Left ventricle myocardium inferior (tissue), 1 donor: ENCODE measurements at regions not wholly inside any gene's neighbourhood (a gene's known extent, or its start where the extent isn't known, plus 50 kb on each side); places are given as distances from the start of the nearest gene placed in this dataset.

Source experiments
- DNase-seq: peaks from one replicate; pipeline ENCODE4 v3.0.0-alpha.2; 2020
- H3K27ac ChIP-seq: fragments of 200-600 bp; replicated peaks from 2 replicates; pipeline ENCODE4 v1.8.0; 2021
- H3K27me3 ChIP-seq: fragments of 200-600 bp; 2 replicates; pipeline ENCODE4 v1.8.0; 2021; ENCODE audit warnings: low read depth
- H3K36me3 ChIP-seq: fragments of 200-600 bp; 2 replicates; pipeline ENCODE4 v1.8.0; 2021
- H3K4me1 ChIP-seq: fragments of 200-600 bp; 2 replicates; pipeline ENCODE4 v1.8.0; 2021
- H3K4me3 ChIP-seq: fragments of 200-600 bp; 2 replicates; pipeline ENCODE4 v1.8.0; 2021; ENCODE audit warnings: mild to moderate bottlenecking, moderate library complexity
- H3K9me3 ChIP-seq: fragments of 200-600 bp; replicated peaks from 2 replicates; pipeline ENCODE4 v1.8.0; 2021
- intact Hi-C: fragments of 100-400 bp; cut with micrococcal nuclease; formaldehyde crosslinking; loops from one replicate; pipeline ENCODE4 v1.11.0; 2022
- TF ChIP-seq, protein P1 (sequence below): fragments of 200-600 bp; IDR thresholded peaks from 2 replicates; pipeline ENCODE4 v1.8.0; 2021; ENCODE audit warnings: antibody characterized with exemption, mild to moderate bottlenecking, borderline replicate concordance
- donor health status: DM: no; HTN: yes; CAD: no; lungs with severe emphysema.

DNA sequence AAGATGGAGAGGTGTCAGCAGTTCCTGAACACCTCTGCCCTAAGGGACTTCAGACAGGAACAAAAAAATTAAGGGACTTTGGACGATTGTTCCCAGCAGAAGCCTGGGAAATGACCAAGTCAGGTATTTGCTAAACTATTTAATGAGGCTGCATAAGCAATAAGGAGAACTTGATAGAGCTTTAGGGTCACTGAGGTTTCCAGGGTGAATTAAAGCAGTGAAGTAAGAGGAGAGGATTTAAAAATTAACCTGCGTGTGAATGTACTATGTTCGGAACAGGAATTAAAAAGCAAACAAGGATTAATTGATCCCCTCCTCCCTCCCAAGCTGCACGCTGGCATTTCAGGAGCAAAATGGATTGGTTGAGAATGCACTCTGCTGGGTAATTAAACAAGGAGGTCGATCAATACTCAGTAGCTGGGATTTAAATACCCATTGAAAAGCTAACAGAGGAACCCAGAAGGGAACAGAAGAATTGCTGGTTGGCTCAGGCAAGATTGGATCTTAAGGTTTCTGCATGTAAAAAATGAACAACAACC lies 157.2 kb downstream of the RNF152 start:
- H3K27ac ChIP-seq, result peak overlapping the region; percentile 85

DNA sequence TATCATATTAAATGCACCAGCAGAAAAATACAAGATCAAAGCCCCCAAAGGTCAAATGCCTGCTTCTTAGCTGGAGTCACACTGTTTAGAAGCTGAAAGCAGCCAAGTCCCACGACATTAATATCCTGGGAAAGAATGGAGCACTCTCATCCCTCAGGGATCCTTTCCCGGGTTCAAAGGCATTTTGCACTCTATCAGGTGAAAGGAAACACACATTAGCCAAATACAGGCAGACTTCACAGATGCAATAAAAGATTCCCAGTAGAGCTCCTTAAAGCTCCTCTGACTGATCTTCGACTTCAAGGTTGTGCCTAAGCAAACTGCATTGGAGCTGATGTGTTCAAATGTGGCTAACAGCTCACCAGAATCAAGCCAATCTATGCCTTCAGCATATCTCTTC lies 158.4 kb downstream of the RNF152 start:
- Histone ChIP-seq H3K36me3 (no peaks in the 10 kb centered on the region), H3K9me3 (no peaks in the 10 kb centered on the region), H3K27ac (peak overlapping the region; percentile 85), H3K4me3 (no peak overlapping the region), H3K4me1 (peaks cover 46% of the 10 kb centered on the region), H3K27me3 (no peaks in the 10 kb centered on the region)
- intact Hi-C loops, result no loop called here
- TF ChIP-seq, protein P1, sequence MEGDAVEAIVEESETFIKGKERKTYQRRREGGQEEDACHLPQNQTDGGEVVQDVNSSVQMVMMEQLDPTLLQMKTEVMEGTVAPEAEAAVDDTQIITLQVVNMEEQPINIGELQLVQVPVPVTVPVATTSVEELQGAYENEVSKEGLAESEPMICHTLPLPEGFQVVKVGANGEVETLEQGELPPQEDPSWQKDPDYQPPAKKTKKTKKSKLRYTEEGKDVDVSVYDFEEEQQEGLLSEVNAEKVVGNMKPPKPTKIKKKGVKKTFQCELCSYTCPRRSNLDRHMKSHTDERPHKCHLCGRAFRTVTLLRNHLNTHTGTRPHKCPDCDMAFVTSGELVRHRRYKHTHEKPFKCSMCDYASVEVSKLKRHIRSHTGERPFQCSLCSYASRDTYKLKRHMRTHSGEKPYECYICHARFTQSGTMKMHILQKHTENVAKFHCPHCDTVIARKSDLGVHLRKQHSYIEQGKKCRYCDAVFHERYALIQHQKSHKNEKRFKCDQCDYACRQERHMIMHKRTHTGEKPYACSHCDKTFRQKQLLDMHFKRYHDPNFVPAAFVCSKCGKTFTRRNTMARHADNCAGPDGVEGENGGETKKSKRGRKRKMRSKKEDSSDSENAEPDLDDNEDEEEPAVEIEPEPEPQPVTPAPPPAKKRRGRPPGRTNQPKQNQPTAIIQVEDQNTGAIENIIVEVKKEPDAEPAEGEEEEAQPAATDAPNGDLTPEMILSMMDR, result no peak
- no peak for DNase-seq

More for the DNA sequence above, 157.2 kb downstream of the RNF152 start:
- TF ChIP-seq, protein P1, result no peak
- H3K4me3 ChIP-seq, result no peak overlapping the region
- intact Hi-C loops, result no loop called here
- peaks cover 46% of the 10 kb centered on the region for H3K4me1 ChIP-seq
- H3K36me3 ChIP-seq, result no peaks in the 10 kb centered on the region
- no peaks in the 10 kb centered on the region for H3K9me3 ChIP-seq
- DNase-seq, result no peak
- H3K27me3 ChIP-seq, result no peaks in the 10 kb centered on the region

DNA sequence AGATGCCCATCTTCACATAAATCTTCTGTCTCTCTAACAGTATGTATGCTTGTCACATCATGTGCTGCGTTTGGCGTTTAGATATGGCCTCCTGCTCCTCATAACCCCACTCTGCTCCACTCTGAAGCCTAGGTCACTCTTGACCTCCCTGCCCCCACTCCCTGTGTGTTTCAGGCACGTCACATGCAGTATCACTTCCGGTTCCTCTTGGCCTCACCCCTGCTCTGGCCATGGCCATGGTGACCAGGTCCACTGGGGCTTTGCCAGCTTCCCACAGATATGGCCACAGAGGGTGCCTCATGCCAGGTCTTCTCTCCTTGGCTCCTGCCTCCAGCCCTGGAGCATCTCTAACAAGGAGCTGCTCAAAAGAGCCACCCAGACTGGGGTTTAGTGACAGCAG lies 160.0 kb downstream of the RNF152 start:
- no peaks in the 10 kb centered on the region for H3K27me3 ChIP-seq
- H3K4me1 ChIP-seq, result peaks cover 31% of the 10 kb centered on the region
- TF ChIP-seq, protein P1, result no peak
- H3K36me3 ChIP-seq, result no peaks in the 10 kb centered on the region
- intact Hi-C loops, result no loop called here
- H3K27ac ChIP-seq, result peak overlapping the region; percentile 85
- no peaks in the 10 kb centered on the region for H3K9me3 ChIP-seq
- H3K4me3 ChIP-seq, result no peak overlapping the region
- no peak for DNase-seq

DNA sequence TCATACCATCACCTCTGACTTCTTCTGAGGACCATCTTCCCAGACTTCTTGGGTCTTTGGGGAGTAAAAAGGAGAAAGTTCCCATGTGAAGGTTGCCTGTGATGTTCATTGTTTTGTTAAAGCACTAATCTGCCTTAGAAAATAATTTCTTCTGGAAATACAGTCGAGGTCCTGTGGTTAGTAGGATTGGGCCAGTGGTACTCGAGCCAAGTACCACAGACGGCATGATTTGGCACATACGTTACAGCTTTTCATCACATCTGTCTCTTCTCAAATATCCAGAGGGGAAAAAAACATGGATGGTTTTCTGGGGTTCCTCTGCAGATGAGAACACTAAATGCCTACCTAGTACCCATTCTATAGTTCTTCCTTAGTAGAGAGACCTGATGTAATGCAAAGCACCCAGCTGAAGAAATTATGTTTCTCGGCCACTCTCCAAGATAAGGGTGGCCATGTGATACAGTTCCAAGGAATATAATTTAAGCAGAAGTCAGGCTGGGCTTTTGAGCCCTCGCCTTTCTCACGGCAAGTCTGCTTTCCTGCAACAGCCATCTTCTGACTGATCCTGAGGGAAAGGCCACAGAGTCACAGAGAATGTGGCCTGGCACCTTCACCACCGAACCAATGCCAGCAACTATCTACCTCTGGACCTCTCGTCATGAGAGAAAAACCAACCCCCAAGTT lies 161.0 kb downstream of the RNF152 start:
- H3K4me3 ChIP-seq, result no peak overlapping the region
- H3K27ac ChIP-seq, result peak overlapping the region; percentile 85
- no peaks in the 10 kb centered on the region for H3K27me3 ChIP-seq
- DNase-seq, result no peak
- H3K36me3 ChIP-seq, result no peaks in the 10 kb centered on the region
- TF ChIP-seq, protein P1, result no peak
- H3K4me1 ChIP-seq, result peaks cover 27% of the 10 kb centered on the region
- intact Hi-C loops, result no loop called here
- no peaks in the 10 kb centered on the region for H3K9me3 ChIP-seq

DNA sequence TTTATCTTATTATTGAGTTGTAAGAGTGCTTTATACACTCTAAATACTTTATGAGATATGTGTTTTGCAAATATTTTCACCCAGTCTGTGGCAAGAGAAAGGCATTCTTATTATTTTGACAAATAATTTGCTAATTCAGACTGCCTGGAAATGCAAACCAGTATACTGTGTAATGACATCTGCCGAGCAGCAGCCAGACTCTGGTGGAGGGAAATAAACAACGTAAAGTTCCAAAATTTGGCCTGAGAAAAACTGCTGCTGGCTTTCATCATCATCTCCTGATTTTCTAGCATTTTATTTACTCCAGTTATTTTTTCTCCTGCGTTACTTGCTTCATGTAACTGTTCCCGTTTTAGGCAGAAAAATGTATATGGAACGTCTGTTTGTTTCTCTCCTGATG lies 161.6 kb downstream of the RNF152 start:
- Histone ChIP-seq H3K27me3 (no peaks in the 10 kb centered on the region), H3K27ac (peak overlapping the region; percentile 85), H3K4me3 (no peak overlapping the region), H3K36me3 (no peaks in the 10 kb centered on the region), H3K4me1 (peaks cover 27% of the 10 kb centered on the region), H3K9me3 (no peaks in the 10 kb centered on the region)
- TF ChIP-seq, protein P1, result no peak
- no peak for DNase-seq
- intact Hi-C loops, result no loop called here
